GM19467 (cell line): ENCODE measurements at regions not wholly inside any gene's neighbourhood (a gene's known extent, or its start where the extent isn't known, plus 50 kb on each side); places are given as distances from the start of the nearest gene placed in this dataset.
"Not testable (repeated sequence)": the region's sequence is repeated elsewhere in the genome, so short reads cannot be mapped to it uniquely, and the experiment has no call there.

Source experiments
- ATAC-seq: cut with Tn5 transposase; IDR thresholded peaks from one replicate; pipeline ENCODE4 v1.9.1; 2021; ENCODE audit warnings: mild to moderate bottlenecking, moderate library complexity; ENCODE audit not compliant: unreplicated experiment

DNA sequence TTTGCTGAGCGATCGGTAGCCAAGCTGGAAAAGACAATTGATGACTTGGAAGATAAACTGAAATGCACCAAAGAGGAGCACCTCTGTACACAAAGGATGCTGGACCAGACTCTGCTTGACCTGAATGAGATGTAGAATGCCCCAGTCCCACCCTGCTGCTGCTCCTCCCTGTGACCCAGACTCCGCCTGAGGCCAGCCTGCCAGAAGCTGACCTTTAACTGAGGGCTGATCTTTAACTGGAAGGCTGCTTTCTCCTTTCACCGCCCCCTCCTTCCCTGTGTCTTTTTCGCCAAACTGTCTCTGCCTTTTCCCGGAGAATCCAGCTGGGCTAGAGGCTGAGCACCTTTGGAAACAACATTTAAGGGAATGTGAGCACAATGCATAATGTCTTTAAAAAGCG lies 109.0 kb upstream of the TOX3 start:
- ATAC-seq, result not testable (repeated sequence)

DNA sequence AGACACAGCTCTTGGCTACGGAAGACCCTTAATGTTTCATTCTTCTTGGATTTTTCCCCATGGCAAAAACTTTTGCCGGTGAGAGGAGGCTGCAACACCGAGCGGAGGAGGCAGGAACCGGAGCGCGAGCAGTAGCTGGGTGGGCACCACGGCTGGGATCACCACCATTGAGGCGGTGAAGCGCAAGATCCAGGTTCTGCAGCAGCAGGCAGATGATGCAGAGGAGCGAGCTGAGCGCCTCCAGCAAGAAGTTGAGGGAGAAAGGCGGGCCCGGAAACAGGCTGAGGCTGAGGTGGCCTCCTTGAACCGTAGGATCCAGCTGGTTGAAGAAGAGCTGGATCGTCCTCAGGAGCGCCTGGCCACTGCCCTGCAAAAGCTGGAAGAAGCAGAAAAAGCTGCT lies 108.2 kb upstream of the TOX3 start:
- not testable (repeated sequence) for ATAC-seq

DNA sequence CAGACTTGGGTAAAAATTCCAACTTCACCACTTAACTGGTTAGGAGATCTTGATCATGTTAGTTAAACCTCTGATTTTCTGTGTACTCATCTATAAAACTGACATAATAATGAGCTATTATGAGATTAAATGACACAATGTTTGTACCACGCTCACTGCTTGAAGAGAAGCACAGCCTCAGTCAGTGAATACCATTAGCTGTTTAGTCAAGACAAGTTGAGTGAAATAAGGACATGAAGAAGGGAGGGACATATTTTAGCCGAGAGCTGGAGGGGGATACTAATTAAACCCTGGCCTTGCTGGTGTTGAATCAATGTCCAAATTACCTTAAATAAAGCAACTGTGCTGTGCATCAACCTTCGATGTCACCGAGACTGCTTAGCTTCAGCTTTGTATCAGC lies 105.1 kb upstream of the TOX3 start:
- no peak for ATAC-seq

DNA sequence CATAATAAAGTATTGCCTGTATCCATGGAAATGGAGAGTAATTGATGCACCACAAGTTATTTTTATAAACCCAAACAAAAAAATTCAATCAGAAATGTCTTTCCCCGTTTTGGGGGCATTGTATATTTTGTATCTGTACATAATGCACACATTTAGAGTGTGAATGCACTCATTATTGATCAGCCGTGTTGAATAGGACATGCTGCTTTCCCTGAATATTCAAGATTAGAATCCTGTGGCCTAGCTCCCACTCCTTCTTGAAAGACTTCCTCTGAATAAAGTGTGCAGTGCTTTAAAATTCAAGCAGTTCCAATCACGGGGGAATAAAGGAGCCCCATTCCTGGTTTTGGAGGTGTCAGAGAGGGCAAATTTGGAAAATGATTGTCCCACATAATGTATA lies 103.8 kb upstream of the TOX3 start:
- ATAC-seq, result no peak

DNA sequence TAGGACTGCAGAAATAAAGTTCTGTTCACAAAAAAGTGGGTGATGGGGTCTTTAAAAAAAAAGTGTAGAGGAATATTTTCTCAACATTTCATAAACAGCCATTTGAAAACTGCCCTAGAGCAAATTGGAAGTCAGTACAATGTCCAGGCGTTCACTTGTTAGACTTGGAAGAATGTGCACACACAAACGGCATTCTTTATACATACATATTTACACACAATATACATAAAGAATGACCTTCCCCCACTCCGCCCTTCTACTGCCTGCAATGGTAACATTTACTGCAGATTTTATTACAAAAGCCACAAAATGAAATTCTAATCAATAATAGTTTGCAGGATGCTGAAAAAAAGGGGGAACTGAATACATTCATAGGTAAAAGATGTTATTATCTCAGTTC lies 103.4 kb upstream of the TOX3 start:
- ATAC-seq, result no peak

DNA sequence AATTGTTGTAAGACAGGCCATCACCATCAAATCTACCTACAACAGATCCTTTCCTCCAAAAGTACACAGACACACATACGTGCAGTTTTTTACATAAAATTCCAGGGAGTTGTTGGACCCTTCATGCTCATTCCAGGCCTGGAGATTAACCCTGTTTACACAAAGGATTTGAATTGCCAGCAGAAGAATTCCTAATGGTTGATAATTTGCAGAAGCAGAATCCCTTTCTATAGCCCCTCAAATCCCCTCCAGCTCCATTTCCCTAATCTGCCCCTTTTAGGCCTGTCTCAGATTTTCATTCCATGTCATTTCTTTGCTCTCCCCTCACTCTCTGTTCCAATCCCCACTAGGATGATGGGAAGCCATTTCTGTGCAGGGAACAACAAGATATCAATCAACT lies 102.9 kb upstream of the TOX3 start:
- ATAC-seq, result no peak

DNA sequence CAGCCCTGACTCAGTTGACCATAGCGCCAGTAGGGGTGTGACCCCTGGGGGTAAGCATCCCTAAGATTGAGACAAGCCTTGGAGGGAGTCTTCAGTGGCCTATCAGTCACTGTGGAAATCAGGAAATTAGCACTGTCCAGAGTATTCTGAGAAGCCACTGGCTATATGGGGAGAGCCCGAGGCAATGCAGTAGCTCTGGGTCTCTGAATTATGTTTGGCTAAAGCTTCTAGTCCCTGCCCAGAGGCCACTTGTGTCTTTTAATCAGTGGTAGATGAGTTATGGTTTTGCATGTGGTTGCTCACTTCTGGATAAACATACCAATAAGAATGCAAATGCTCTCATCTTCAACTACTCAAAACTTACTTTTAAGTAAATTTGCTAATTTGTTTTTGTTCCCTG lies 100.6 kb upstream of the TOX3 start:
- ATAC-seq, result no peak

DNA sequence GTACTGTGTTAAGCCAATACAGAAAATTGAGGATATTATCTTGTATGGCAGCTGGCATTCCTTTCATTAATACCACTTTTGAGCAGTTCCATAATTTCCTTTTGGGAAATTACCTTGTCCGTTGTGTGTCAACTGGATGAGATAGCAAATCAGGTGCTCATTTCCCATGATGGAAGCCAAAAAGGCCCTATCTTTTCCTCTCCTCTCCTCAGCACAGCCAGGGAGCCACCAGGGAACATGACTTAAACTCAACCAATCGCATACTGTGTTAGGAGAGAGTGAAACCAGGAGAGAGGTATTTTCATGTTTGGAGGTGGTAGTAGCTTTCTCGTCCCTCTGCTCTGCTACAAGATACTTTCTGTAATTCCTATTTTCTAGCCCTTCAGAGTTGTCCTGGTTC lies 96.1 kb upstream of the TOX3 start:
- no peak for ATAC-seq

DNA sequence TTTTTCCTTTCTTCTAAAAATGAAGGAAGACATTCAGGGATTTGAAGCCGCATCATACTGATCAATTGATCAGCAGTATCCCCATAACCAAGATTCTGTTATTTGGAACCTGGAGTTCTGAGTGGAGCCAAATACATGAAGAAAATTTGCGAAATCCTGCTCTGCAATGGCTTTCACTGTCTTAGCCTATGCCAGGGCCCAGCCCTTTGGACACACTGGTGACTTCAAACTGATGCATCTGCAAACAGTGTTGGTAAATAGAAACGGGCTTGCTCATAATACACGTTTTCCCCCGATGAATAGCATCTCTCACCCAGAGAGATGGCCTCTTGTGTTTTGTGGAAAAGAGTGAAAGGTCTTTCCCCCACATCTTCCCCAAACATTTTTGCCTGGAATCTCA lies 87.6 kb upstream of the TOX3 start:
- no peak for ATAC-seq

DNA sequence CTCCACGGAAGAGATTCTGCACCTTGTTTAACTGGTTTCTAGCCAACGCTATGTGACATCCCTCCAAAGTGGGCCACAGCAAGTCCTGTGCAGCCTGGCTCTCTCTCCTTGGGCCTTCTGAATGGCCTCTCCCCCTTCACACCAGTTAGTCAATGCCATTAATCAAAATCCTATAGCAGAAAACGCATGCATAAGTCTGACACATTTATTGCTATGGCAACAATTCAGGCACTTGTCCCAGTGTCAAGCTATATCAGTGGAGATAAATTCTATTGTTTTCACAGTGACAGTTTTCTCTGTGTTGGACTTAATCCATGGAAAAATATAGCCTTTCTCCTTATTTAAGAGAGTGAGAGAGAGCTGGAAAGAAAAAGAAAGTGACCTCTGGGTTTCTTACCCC lies 87.2 kb upstream of the TOX3 start:
- ATAC-seq, result no peak

DNA sequence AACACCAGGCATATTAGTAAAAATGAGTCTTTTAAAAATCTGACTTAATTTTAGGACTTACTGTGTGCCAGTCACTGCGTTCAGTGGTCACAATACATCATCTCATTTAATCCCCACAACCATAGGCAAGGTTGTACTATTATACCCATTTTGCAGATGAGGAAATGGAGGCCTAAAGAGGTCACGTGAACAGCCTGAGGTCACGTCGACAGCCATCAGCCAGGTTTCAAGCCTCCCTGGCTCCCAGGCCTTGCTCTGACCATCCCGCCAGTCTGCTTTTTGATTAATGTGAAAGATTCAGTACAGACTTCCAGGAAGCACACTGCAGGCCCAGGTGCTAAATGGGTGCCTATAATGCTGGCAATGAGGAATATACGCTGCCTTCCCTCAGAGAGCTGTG lies 86.3 kb upstream of the TOX3 start:
- ATAC-seq, result no peak

DNA sequence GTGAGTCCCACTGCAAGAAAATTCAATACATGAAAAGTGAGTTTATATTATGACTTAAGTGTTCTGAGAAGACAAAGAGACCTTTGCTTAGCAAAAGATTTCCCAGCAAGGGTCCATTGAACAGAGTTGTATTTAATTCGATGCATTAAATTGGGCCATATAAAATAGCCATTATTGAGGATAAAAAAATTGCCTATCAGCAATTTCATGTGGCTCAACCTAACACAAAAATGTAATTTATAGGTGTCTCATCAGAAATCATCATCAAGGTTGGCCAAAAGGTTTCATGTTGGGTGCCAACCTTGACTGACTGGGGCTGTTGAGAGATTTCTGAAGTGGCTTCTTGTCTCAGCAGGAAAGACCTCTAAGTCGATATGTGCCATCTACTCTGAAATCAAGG lies 84.8 kb upstream of the TOX3 start:
- no peak for ATAC-seq

DNA sequence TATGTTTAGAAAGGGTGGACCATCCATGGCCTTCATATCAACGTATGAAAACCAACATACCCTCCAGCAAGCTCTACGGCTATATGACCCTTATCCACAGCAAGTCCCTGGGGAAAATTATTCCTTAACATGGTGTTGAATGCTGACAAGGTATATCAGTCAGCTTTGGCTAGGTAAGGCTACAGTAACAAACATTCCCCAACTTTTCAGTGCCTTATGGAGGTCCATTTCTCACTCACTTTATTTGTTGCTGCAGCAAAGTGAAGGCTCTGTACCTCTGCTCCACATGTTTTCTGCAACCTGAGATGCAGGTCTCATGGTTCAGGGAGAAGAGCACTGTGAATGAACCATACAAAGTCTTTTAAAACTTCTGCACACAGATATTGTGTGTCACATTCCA lies 83.8 kb upstream of the TOX3 start:
- no peak for ATAC-seq

DNA sequence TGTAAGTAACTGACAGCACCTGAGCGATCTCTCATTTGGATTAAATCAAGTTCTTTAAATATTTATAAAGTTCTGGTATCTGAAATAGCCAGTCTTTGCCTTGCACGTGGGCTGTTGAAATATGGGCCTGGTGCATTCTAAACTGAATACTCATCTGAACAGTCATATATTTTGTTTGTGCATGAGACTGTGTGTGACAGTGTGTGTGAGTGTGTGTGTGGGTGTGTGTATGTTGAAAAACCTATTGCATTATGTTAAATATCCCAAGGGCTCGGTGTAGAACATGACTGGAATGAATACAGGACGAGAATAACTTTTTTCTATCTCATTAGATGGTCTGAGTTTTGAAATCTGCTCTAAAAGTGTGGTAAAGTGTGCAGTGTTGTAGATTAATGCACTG lies 82.4 kb upstream of the TOX3 start:
- ATAC-seq, result no peak

DNA sequence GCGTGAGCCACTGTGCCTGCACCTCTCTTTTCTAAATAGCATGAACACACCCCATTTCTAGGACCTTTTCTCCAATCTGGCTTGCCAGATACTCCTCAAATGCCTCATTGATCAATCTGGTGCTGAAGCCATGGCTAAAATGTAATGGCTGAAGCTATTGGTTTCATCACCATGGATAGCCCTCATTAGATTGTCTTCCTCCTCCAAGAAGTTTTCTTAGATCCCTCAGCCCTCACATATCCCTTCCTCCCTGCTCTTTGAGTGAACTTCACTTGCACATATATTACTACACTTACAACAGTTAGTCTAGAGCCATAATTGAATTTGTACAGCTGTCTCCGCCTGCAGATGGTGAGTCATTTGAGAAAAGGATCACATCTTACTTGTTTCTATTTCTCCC lies 77.9 kb upstream of the TOX3 start:
- no peak for ATAC-seq

DNA sequence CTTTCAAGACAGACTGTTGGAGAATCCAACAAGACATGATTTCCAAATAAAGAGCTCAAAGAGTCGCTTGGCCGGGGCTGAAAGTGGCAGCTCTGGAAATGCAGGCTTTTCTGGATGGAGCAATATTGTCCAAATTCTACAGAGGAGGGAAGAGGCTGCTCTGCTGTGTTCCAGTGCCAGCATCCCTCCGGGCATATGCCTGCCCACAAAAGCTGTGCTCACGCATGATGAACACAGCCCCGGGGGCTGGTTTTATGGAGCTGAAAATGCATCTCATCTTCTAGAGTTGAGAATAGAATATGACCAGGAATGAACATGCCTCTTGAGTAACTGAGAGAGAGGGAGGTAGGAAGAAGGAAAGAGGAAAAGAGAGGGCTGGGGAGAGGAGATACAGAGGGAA lies 74.7 kb upstream of the TOX3 start:
- ATAC-seq, result no peak

DNA sequence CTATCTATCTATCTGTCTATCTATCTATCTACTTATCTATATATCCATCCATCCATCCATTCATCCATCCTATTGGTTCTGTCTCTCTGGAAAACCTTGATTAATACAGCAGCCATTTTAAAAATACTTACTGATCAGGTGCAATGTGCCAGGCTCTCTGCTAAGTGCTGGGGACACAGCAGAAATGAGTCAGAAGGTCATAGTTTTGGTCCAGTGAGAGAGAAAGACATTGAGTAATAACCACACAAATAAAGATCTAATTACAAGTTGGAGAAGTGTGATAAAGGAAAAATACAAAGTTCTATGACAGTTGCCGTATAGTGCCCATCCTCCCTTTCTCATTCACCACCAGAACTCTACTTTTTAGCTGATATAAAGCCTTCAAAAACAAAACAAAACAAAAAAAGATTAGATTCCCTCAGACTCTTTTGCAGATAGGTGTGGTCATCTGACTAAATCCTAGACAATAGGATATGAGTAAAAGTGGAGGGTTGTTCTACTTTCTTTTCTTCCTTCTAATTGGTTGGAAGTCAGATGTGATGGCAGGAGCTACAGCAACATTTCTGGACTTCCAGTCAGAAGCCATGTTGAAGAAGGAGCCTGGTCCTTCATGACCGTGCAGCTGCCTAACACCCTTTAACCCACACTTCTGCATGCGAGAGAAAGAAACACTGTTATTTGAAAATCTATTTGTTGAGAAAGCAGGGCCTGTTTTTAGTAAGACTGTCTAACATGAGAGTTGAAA lies 72.0 kb upstream of the TOX3 start:
- no peak for ATAC-seq

DNA sequence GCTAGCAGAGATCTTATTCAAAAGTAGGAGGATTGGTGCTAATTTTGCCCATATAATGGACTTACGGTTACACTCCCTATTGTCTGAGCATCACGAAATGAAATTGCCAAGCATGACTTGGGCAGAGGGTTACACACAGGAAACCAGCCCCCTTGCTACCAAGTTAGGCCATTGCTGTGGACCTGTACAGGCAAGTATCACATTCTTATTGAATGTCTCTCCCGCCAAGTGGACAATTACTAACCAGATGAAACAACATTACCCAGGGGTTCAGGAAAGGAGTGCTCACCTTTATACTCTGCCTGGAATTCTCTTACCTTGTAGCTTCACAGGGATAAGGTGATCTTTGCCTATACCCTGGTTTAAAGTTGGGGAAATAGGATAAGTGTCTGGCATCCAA lies 70.6 kb upstream of the TOX3 start:
- ATAC-seq, result no peak

DNA sequence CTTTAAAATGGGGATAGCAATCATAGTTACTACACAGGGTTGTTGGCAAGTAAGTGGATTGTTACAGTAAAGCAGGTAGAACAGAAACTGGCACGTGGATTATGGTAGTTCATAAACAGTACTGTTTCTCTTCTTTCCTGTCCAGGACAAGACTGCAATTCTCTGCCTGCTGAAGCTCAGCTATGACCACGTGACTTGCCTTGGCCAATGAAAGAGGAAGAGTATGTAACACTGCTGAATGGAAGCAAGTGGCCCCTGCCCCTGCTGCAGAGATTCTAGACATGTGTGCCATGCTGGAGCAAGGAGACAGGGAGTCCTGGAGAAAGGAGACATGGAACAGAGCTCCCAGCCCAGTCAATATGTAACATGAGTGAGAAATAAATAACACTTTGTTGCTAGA lies 66.6 kb upstream of the TOX3 start:
- ATAC-seq, result no peak

DNA sequence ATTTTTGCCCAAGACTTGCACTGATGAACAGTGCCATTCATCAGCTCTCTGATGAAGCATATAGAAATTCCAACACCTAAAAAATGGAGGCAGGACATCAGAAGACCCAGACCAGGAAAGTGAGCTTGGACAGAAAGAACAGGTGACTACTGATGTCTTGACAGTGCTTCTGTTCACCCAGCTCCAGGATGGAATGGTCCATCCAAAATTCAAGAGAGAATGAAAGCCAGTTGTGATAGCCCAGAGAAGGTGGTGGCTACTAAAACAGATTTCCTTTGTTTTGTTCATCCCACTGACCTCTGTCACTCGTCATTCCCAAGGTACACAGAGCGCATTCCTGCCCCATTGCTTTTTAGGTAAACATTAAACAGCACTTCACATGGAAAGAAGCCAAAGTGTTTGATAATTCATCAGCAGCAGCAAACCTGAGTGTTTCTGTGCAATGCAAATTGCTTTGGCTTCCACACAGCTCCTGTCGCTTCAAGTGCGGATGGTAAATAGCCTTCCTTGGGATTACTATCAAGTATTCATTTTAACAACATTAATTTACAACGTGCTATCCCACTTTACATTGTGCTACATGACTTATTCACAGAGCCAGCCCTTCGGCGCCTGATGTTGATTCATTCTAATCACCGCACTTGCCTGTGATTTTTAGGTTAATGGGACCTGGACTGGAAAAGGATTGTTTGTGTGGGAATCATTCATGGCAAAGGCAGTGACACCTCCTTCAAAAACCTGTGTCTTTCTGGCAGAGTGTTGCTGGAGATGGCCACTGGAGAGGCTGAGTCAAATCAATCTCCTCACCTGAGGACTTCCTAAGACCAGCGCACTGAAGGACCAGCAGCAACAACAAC lies 65.1 kb upstream of the TOX3 start:
- no peak for ATAC-seq

DNA sequence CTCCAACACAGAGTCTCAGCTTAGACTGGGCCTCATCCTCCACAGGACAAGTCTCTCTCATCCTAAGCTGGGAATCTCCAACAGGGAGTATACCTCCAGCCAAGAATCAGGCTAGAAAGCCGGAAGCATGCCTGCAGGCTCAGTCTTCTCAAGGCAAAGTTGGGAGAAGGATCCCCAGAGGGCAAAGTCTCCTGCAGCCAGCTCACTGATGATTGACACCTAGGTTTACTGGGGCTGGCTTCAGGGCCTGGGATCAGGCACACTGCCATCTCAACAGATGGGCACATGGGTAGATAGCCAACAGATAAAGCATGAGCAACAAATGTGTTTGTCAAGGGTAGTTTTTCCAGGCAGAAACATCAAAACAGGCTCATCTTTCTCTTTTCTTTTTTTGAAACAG lies 56.1 kb upstream of the TOX3 start:
- ATAC-seq, result no peak

DNA sequence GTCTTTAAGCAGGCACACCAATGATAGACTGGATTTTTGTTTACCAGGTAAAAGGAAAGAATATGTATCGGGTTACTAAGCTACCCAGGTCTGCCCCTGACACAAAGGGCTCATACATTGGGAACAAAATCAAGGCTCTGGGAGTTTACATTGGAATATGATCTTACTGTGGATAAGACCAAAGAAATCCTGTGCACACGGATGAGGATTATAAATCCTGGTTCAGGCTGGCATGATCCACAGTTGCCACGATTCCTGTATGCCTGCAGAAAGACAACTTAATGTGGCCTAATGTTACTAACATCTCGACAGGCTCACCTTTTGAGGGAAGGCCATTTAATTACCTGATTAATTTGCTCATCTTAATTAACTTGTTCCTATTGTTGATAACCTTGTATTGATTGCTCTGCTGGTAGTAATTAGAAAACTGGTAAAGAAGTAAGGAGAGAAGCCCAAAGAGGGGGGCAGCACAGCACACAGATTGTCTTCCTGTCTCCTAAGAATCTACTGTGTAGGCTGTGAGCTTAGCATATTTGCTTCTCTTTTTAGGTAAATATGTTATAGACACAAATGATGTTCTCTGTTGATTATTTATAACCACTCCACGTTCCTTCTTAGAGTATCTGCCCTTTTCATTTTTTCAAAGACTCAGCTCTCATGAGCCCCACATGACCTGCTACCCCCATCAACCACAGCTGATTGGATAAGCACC lies 51.0 kb upstream of the TOX3 start:
- no peak for ATAC-seq
